Liver (tissue), 8 donors: ENCODE measurements at regions not wholly inside any gene's neighbourhood (a gene's known extent, or its start where the extent isn't known, plus 50 kb on each side); places are given as distances from the start of the nearest gene placed in this dataset.

ENCODE experiments used
- DNase-seq: peaks from one replicate; pipeline ENCODE4 v3.0.0-alpha.2; 2017; ENCODE audit warnings: low spot score
- H3K27ac ChIP-seq, 2 donors: one replicate each; pipeline ENCODE4 v1.7.0; 2013; ENCODE audit warnings: inconsistent platforms in 2 of 2, low read length in 2 of 2, control low read depth in 1 of 2, low read depth in 1 of 2, mild to moderate bottlenecking in 1 of 2
- H3K27me3 ChIP-seq, 4 donors: one replicate each; pipeline versions ENCODE4 v1.6.1 to v1.7.0; 2013; ENCODE audit warnings: low read length in 3 of 4, inconsistent platforms in 1 of 4, mild to moderate bottlenecking in 1 of 4, moderate library complexity in 1 of 4; ENCODE audit not compliant: control insufficient read depth in 4 of 4, insufficient read depth in 4 of 4
- H3K36me3 ChIP-seq, 4 donors: one replicate each; pipeline versions ENCODE4 v1.6.1 to v1.7.0; 2013; ENCODE audit warnings: low read length in 3 of 4, mild to moderate bottlenecking in 3 of 4, low read depth in 1 of 4, moderate library complexity in 1 of 4; ENCODE audit not compliant: control insufficient read depth in 4 of 4, insufficient read depth in 3 of 4
- H3K4me1 ChIP-seq, 4 donors: one replicate each; pipeline versions ENCODE4 v1.6.1 to v1.7.0; 2013; ENCODE audit warnings: low read length in 3 of 4, mild to moderate bottlenecking in 3 of 4, moderate library complexity in 1 of 4; ENCODE audit not compliant: control insufficient read depth in 4 of 4, insufficient read depth in 4 of 4
- H3K4me3 ChIP-seq, 3 donors: one replicate each; pipeline versions ENCODE4 v1.6.1 to v1.7.0; 2013; ENCODE audit warnings: low read length in 3 of 3, control low read depth in 1 of 3, low read depth in 1 of 3, mild to moderate bottlenecking in 1 of 3
- H3K9ac ChIP-seq, 2 donors: one replicate each; pipeline ENCODE4 v1.7.0; 2013; ENCODE audit warnings: low read length in 2 of 2, mild to moderate bottlenecking in 2 of 2, moderate library complexity in 2 of 2, control low read depth in 1 of 2, low read depth in 1 of 2
- H3K9me3 ChIP-seq, 4 donors: one replicate each; pipeline versions ENCODE4 v1.6.1 to v1.7.0; 2013; ENCODE audit warnings: low read length in 3 of 4; ENCODE audit not compliant: control insufficient read depth in 4 of 4
- EGR1 ChIP-seq, 2 donors: IDR thresholded peaks; 2 replicates each; pipeline ENCODE4 v1.6.1; 2016 to 2018; ENCODE audit warnings: antibody characterized with exemption in 2 of 2, low read depth in 2 of 2
- FOXA1 ChIP-seq: IDR thresholded peaks from 2 replicates; pipeline ENCODE4 v1.6.1; 2016; ENCODE audit warnings: antibody characterized with exemption
- FOXA2 ChIP-seq: IDR thresholded peaks from 2 replicates; pipeline ENCODE4 v1.6.1; 2016; ENCODE audit warnings: antibody characterized with exemption
- GABPA ChIP-seq, 2 donors: IDR thresholded peaks in 1 of 2; conservative IDR thresholded peaks in 1 of 2; 2 replicates each; pipeline ENCODE4 v1.6.1; 2016; ENCODE audit warnings: antibody characterized with exemption in 2 of 2, mild to moderate bottlenecking in 1 of 2, moderate library complexity in 1 of 2
- HNF4A ChIP-seq, 2 donors: conservative IDR thresholded peaks; 2 replicates each; pipeline ENCODE4 v1.6.1; 2016; ENCODE audit warnings: antibody characterized with exemption in 2 of 2, mild to moderate bottlenecking in 2 of 2
- HNF4G ChIP-seq: IDR thresholded peaks from 2 replicates; pipeline ENCODE4 v1.6.1; 2016; ENCODE audit warnings: antibody characterized with exemption
- JUND ChIP-seq, 2 donors: IDR thresholded peaks; 2 replicates each; pipeline ENCODE4 v1.6.1; 2016; ENCODE audit warnings: antibody characterized with exemption in 2 of 2
- NR2F2 ChIP-seq: IDR thresholded peaks from 2 replicates; pipeline ENCODE4 v1.6.1; 2016; ENCODE audit warnings: antibody characterized with exemption
- RAD21 ChIP-seq, 2 donors: IDR thresholded peaks; 2 replicates each; pipeline ENCODE4 v1.6.1; 2016; ENCODE audit warnings: antibody characterized with exemption in 2 of 2, mild to moderate bottlenecking in 2 of 2
- RXRA ChIP-seq, 2 donors: IDR thresholded peaks; 2 replicates each; pipeline ENCODE4 v1.6.1; 2017 to 2018; ENCODE audit warnings: antibody characterized with exemption in 2 of 2, mild to moderate bottlenecking in 1 of 2
- SP1 ChIP-seq: IDR thresholded peaks from 2 replicates; pipeline ENCODE4 v1.6.1; 2018; ENCODE audit warnings: antibody characterized with exemption, mild to moderate bottlenecking
- TAF1 ChIP-seq: conservative IDR thresholded peaks from 2 replicates; pipeline ENCODE4 v1.6.1; 2016; ENCODE audit warnings: antibody characterized with exemption, mild to moderate bottlenecking
- WGBS: extraction: QIAGEN DNeasy Blood & Tissue Kit; methylation state at CpG from one replicate; pipeline ENCODE4 v1.1.7; 2013; 5-methylcytosine and 5-hydroxymethylcytosine counted together
- TF ChIP-seq, protein P1 (sequence below): IDR thresholded peaks from 2 replicates; pipeline ENCODE4 v1.6.1; 2016; ENCODE audit warnings: antibody characterized with exemption
- TF ChIP-seq, protein P2 (sequence below): fragments of 150-350 bp; IDR thresholded peaks from 2 replicates; pipeline ENCODE4 v1.5.1; 2017; ENCODE audit warnings: improper control_type of control experiment, low read depth, low read length; ENCODE audit not compliant: missing input control
- TF ChIP-seq, protein P3 (sequence below): IDR thresholded peaks from 2 replicates; pipeline ENCODE4 v1.6.1; 2016; ENCODE audit warnings: antibody characterized with exemption, mild to moderate bottlenecking
- TF ChIP-seq, protein P4 (sequence below): IDR thresholded peaks from 2 replicates; pipeline ENCODE4 v1.6.1; 2016; ENCODE audit warnings: antibody characterized with exemption
- donor health status: healthy.
- donor health status: healthy.
- donor health status: healthy.
- donor health status: healthy.
- donor health status: healthy.

DNA sequence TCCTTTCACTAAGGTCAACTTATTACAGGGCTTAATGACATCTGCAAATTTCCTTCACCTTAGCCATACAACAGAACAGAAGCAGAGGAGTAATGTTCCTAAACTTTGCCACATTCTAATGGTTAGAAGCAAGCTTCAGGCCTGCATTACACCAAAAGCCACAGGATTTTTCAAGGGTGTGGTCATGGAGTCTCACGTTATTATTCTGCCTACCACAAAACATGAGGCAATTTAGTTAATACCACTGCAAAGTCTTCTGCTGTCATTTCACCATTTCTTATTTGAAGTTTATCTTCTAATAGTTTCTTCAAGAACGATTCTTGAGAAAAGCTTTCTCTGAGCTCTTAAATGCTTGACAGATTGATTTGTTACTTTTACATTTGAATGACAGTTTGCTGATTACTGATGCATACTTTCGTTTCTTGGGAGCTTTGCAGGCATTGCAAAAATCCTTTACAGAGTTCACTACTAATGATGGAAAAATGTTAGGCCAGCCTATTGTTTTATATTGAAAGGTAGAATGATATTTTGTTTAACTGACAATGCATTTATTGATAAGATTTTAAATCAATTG is 1257.1 kb downstream of the NSUN3 start:
- Histone ChIP-seq H3K27ac (no peak overlapping the region), H3K4me3 (no peak overlapping the region)
- 73% methylated on average over 3 of the region's 3 CpGs for WGBS

DNA sequence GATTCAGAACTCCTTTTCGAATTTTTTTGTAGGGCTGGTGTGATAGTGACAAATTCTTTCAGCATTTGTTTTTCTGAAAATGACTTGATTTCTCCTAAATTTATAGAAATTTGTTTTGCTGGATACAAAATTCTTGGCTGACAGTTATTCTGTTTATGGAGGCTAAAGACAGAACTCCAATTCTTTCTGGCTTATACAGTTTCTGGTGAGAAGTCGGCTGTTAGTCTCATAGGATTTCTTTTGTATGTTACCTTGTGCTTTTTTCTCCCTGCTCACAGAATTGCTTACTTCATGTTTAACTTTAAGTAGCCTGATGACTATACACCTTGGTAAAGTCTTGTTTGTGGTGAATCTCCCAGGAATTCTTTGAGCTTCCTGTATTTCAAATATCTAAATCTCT is 1264.6 kb downstream of the NSUN3 start:
- H3K36me3 ChIP-seq: no peaks in the 10 kb centered on the region
- WGBS: 78% methylated on average over 2 of the region's 2 CpGs
- H3K27me3 ChIP-seq: no peaks in the 10 kb centered on the region
- no peak overlapping the region for H3K9ac ChIP-seq
- no peaks in the 10 kb centered on the region for H3K4me1 ChIP-seq
- H3K27ac ChIP-seq: no peak overlapping the region
- DNase-seq: no peak
- no peak for TF ChIP-seq EGR1 (IDR thresholded peaks at IDR 0.05; ENCODE audit: low read depth in 2 of 2)
- TF ChIP-seq, protein P1, sequence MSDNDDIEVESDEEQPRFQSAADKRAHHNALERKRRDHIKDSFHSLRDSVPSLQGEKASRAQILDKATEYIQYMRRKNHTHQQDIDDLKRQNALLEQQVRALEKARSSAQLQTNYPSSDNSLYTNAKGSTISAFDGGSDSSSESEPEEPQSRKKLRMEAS: no peak
- no peak for TF ChIP-seq FOXA1
- no peak for TF ChIP-seq JUND (IDR thresholded peaks at IDR 0.05)
- TF ChIP-seq SP1: no peak
- TF ChIP-seq HNF4A (conservative IDR thresholded peaks at IDR 0.05): no peak
- TF ChIP-seq HNF4G: no peak
- no peak overlapping the region for H3K4me3 ChIP-seq
- peaks cover 0 to 2% (median 0%) of the 10 kb centered on the region in 4 donors for H3K9me3 ChIP-seq

More for the DNA sequence above, 1257.1 kb downstream of the NSUN3 start:
- H3K4me1 ChIP-seq: no peaks in the 10 kb centered on the region
- DNase-seq: no peak
- TF ChIP-seq, protein P2, sequence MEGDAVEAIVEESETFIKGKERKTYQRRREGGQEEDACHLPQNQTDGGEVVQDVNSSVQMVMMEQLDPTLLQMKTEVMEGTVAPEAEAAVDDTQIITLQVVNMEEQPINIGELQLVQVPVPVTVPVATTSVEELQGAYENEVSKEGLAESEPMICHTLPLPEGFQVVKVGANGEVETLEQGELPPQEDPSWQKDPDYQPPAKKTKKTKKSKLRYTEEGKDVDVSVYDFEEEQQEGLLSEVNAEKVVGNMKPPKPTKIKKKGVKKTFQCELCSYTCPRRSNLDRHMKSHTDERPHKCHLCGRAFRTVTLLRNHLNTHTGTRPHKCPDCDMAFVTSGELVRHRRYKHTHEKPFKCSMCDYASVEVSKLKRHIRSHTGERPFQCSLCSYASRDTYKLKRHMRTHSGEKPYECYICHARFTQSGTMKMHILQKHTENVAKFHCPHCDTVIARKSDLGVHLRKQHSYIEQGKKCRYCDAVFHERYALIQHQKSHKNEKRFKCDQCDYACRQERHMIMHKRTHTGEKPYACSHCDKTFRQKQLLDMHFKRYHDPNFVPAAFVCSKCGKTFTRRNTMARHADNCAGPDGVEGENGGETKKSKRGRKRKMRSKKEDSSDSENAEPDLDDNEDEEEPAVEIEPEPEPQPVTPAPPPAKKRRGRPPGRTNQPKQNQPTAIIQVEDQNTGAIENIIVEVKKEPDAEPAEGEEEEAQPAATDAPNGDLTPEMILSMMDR: no peak
- TF ChIP-seq FOXA1 (no peak), HNF4A (conservative IDR thresholded peaks at IDR 0.05) (no peak), RAD21 (IDR thresholded peaks at IDR 0.05) (no peak), JUND (IDR thresholded peaks at IDR 0.05) (no peak), TAF1 (no peak), GABPA (IDR thresholded peaks at IDR 0.05 in 1 of 2, conservative IDR thresholded peaks at IDR 0.05 in 1 of 2) (no peak), RXRA (IDR thresholded peaks at IDR 0.05) (no peak), NR2F2 (no peak), FOXA2 (no peak), EGR1 (IDR thresholded peaks at IDR 0.05; ENCODE audit: low read depth in 2 of 2) (no peak), HNF4G (no peak)
- TF ChIP-seq, protein P3, sequence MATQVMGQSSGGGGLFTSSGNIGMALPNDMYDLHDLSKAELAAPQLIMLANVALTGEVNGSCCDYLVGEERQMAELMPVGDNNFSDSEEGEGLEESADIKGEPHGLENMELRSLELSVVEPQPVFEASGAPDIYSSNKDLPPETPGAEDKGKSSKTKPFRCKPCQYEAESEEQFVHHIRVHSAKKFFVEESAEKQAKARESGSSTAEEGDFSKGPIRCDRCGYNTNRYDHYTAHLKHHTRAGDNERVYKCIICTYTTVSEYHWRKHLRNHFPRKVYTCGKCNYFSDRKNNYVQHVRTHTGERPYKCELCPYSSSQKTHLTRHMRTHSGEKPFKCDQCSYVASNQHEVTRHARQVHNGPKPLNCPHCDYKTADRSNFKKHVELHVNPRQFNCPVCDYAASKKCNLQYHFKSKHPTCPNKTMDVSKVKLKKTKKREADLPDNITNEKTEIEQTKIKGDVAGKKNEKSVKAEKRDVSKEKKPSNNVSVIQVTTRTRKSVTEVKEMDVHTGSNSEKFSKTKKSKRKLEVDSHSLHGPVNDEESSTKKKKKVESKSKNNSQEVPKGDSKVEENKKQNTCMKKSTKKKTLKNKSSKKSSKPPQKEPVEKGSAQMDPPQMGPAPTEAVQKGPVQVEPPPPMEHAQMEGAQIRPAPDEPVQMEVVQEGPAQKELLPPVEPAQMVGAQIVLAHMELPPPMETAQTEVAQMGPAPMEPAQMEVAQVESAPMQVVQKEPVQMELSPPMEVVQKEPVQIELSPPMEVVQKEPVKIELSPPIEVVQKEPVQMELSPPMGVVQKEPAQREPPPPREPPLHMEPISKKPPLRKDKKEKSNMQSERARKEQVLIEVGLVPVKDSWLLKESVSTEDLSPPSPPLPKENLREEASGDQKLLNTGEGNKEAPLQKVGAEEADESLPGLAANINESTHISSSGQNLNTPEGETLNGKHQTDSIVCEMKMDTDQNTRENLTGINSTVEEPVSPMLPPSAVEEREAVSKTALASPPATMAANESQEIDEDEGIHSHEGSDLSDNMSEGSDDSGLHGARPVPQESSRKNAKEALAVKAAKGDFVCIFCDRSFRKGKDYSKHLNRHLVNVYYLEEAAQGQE: no peak
- TF ChIP-seq, protein P4, sequence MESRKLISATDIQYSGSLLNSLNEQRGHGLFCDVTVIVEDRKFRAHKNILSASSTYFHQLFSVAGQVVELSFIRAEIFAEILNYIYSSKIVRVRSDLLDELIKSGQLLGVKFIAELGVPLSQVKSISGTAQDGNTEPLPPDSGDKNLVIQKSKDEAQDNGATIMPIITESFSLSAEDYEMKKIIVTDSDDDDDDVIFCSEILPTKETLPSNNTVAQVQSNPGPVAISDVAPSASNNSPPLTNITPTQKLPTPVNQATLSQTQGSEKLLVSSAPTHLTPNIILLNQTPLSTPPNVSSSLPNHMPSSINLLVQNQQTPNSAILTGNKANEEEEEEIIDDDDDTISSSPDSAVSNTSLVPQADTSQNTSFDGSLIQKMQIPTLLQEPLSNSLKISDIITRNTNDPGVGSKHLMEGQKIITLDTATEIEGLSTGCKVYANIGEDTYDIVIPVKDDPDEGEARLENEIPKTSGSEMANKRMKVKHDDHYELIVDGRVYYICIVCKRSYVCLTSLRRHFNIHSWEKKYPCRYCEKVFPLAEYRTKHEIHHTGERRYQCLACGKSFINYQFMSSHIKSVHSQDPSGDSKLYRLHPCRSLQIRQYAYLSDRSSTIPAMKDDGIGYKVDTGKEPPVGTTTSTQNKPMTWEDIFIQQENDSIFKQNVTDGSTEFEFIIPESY: no peak
- TF ChIP-seq, protein P1: no peak
- H3K9me3 ChIP-seq: peaks cover 0 to 2% (median 0%) of the 10 kb centered on the region in 4 donors
- no peak overlapping the region for H3K9ac ChIP-seq
- H3K36me3 ChIP-seq: no peaks in the 10 kb centered on the region
- no peaks in the 10 kb centered on the region for H3K27me3 ChIP-seq
